ENCODE measurements at regions not wholly inside any gene's neighbourhood (a gene's known extent, or its start where the extent isn't known, plus 50 kb on each side); places are given as distances from the start of the nearest gene placed in this dataset.

- 87% methylated on average over 4 of the region's 4 CpGs for WGBS (ENCODE audit: low lambda C conversion rate, missing lambda C conversion rate)
- H3K4me2 ChIP-seq: no peak overlapping the region
- TF ChIP-seq EZH2phosphoT487 (IDR thresholded peaks at IDR 0.05; ENCODE audit: low read depth, severe bottlenecking, unreplicated experiment): no peak
- TF ChIP-seq EZH2 (IDR thresholded peaks at IDR 0.05; ENCODE audit: borderline replicate concordance): no peak
- no peak for TF ChIP-seq CTCF (IDR thresholded peaks at IDR 0.05; ENCODE audit: poor library complexity)
- no peaks in the 10 kb centered on the region for H3K79me2 ChIP-seq
- no peaks in the 10 kb centered on the region for H3K9me2 ChIP-seq (replicated peaks; ENCODE audit: insufficient read depth)
- no peak overlapping the region for H2AFZ ChIP-seq
- H3K27me3 ChIP-seq: no peaks in the 10 kb centered on the region
- H3K36me3 ChIP-seq (replicated peaks; ENCODE audit: insufficient read depth, low read depth): no peaks in the 10 kb centered on the region
- H3K4me3 ChIP-seq: no peak overlapping the region
- no peaks in the 10 kb centered on the region for H3K4me1 ChIP-seq (ENCODE audit: insufficient read depth)
- no peak for DNase-seq (ENCODE audit: low spot score)
- no peak overlapping the region for H3K27ac ChIP-seq
- no peaks in the 10 kb centered on the region for H4K20me1 ChIP-seq (ENCODE audit: insufficient read depth, poor library complexity, severe bottlenecking)
- no peaks in the 10 kb centered on the region for H3K9me3 ChIP-seq (ENCODE audit: low read depth)
These were observed 299.6 kb upstream of the NCAM1 start for GRCh38 chr11:112661571-112661970.

DNA sequence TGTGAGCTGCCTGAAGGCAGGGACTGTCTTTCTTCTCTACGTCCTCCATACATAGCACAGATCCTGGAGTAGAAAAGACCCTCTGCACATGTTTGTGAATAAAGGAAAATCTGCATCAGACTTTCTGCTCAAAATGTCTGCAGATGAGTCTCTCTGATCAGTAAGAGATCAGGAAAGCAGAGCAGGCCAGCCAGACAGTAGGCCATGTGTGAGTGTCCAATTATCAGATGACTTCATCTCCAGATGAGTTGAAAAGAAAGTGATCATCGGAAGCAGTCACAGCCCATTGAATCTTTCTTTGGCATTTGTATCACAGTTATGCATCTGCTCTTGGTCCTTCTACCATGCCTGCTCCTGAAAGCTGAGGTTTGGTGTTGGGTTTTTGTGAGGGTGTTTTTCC is 298.7 kb upstream of the NCAM1 start:
- Histone ChIP-seq H3K27me3 (no peaks in the 10 kb centered on the region), H3K9me2 (replicated peaks; ENCODE audit: insufficient read depth) (no peaks in the 10 kb centered on the region), H2AFZ (no peak overlapping the region), H3K4me1 (ENCODE audit: insufficient read depth) (no peaks in the 10 kb centered on the region), H3K4me3 (no peak overlapping the region), H4K20me1 (ENCODE audit: insufficient read depth, poor library complexity, severe bottlenecking) (no peaks in the 10 kb centered on the region), H3K27ac (no peak overlapping the region), H3K4me2 (no peak overlapping the region), H3K36me3 (replicated peaks; ENCODE audit: insufficient read depth, low read depth) (no peaks in the 10 kb centered on the region), H3K9me3 (ENCODE audit: low read depth) (no peaks in the 10 kb centered on the region), H3K79me2 (no peaks in the 10 kb centered on the region)
- DNase-seq (ENCODE audit: low spot score): no peak
- no peak for TF ChIP-seq EZH2 (IDR thresholded peaks at IDR 0.05; ENCODE audit: borderline replicate concordance)
- TF ChIP-seq EZH2phosphoT487 (IDR thresholded peaks at IDR 0.05; ENCODE audit: low read depth, severe bottlenecking, unreplicated experiment): no peak
- no peak for TF ChIP-seq CTCF (IDR thresholded peaks at IDR 0.05; ENCODE audit: poor library complexity)
- WGBS (ENCODE audit: low lambda C conversion rate, missing lambda C conversion rate): 95% methylated on average over 2 of the region's 2 CpGs

DNA sequence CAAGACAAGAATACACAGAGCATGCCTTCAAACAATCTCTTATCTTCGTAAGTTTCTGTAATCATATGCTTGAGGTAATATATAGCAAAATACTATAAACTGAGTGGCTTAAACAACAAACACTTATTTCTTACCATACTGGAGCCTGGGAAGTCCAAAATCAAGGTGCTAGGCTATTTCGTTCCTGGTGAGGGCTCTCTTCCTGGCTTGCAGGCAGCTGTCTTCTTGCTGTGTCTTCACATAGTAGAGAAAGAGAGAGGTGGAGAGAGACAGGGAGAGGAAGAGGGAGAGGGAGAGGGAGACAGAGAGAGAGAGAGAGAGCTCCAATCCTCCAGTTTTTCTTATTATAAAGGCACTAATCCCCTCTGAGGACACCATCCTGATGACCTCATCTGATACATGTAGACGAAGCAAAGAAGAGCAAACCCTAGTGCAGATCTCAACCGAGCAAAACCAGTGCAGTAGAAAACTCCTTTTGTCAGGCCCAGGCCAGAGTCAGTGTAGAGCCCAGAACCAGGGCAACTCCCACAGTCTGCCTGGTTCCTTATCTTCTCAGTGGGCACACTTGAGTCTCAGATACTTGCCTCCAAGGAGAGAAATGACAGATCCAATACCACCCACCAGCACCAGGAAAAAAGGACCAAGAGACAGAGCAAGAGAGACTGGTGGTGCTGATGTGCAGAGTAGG is 297.1 kb upstream of the NCAM1 start:
- H3K4me3 ChIP-seq: no peak overlapping the region
- no peak overlapping the region for H3K27ac ChIP-seq
- H3K27me3 ChIP-seq: no peaks in the 10 kb centered on the region
- H3K36me3 ChIP-seq (replicated peaks; ENCODE audit: insufficient read depth, low read depth): no peaks in the 10 kb centered on the region
- H3K9me3 ChIP-seq (ENCODE audit: low read depth): no peaks in the 10 kb centered on the region
- no peaks in the 10 kb centered on the region for H3K4me1 ChIP-seq (ENCODE audit: insufficient read depth)
- H3K9me2 ChIP-seq (replicated peaks; ENCODE audit: insufficient read depth): no peaks in the 10 kb centered on the region
- H3K4me2 ChIP-seq: no peak overlapping the region
- TF ChIP-seq EZH2 (IDR thresholded peaks at IDR 0.05; ENCODE audit: borderline replicate concordance): no peak
- no peak for TF ChIP-seq CTCF (IDR thresholded peaks at IDR 0.05; ENCODE audit: poor library complexity)
- TF ChIP-seq EZH2phosphoT487 (IDR thresholded peaks at IDR 0.05; ENCODE audit: low read depth, severe bottlenecking, unreplicated experiment): no peak
- WGBS (ENCODE audit: low lambda C conversion rate, missing lambda C conversion rate): 83% methylated on average over 4 of the region's 4 CpGs
- no peaks in the 10 kb centered on the region for H3K79me2 ChIP-seq
- DNase-seq (ENCODE audit: low spot score): no peak
- no peaks in the 10 kb centered on the region for H4K20me1 ChIP-seq (ENCODE audit: insufficient read depth, poor library complexity, severe bottlenecking)
- no peak overlapping the region for H2AFZ ChIP-seq

Data from hepatocyte (in vitro differentiated cells).